ENCODE measurements at regions not wholly inside any gene's neighbourhood (a gene's known extent, or its start where the extent isn't known, plus 50 kb on each side); places are given as distances from the start of the nearest gene placed in this dataset.

GRCh38 chr22:49240016-49240380 is 587.7 kb downstream of the BRD1 start:
- no peak for TF ChIP-seq CTCF (IDR thresholded peaks at IDR 0.05)
- TF ChIP-seq POLR2AphosphoS5 (IDR thresholded peaks at IDR 0.05; ENCODE audit: low read depth, low read length) = no peak
- no peak for TF ChIP-seq TCF7L2 (IDR thresholded peaks at IDR 0.05; ENCODE audit: low read depth, low read length)
- no peak for TF ChIP-seq REST (IDR thresholded peaks at IDR 0.05; ENCODE audit: insufficient read depth in 1 of 2, low read depth in 2 of 2, low read length in 1 of 2)

Measured in Panc1 (cell line).